ENCODE measurements at regions not wholly inside any gene's neighbourhood (a gene's known extent, or its start where the extent isn't known, plus 50 kb on each side); places are given as distances from the start of the nearest gene placed in this dataset.

GRCh38 chr2:22741216-22741615 lies 643.8 kb upstream of the KLHL29 start:
- no peak overlapping the region for H3K9ac ChIP-seq (ENCODE audit: low read depth in 1 of 3, low read length in 3 of 3)
- no peaks in the 10 kb centered on the region for H3K36me3 ChIP-seq (ENCODE audit: control insufficient read depth in 3 of 3, insufficient read depth in 3 of 3, low read length in 3 of 3)
- no peaks in the 10 kb centered on the region for H3K9me3 ChIP-seq (ENCODE audit: control insufficient read depth in 3 of 3, low read length in 3 of 3)
- no peaks in the 10 kb centered on the region for H3K27me3 ChIP-seq (ENCODE audit: control insufficient read depth in 3 of 3, insufficient read depth in 3 of 3, low read length in 3 of 3)
- no peak overlapping the region for H3K4me3 ChIP-seq (ENCODE audit: low read length in 3 of 3)
- H3K27ac ChIP-seq (ENCODE audit: low read depth, low read length), result no peak overlapping the region
- no peaks in the 10 kb centered on the region for H3K4me1 ChIP-seq (ENCODE audit: control insufficient read depth in 3 of 3, insufficient read depth in 3 of 3, low read length in 3 of 3)

- Histone ChIP-seq H3K9ac (ENCODE audit: low read depth in 1 of 3, low read length in 3 of 3) (no peak overlapping the region), H3K36me3 (ENCODE audit: control insufficient read depth in 3 of 3, insufficient read depth in 3 of 3, low read length in 3 of 3) (no peaks in the 10 kb centered on the region), H3K27me3 (ENCODE audit: control insufficient read depth in 3 of 3, insufficient read depth in 3 of 3, low read length in 3 of 3) (no peaks in the 10 kb centered on the region), H3K9me3 (ENCODE audit: control insufficient read depth in 3 of 3, low read length in 3 of 3) (no peaks in the 10 kb centered on the region), H3K4me3 (ENCODE audit: low read length in 3 of 3) (no peak overlapping the region), H3K27ac (ENCODE audit: low read depth, low read length) (no peak overlapping the region), H3K4me1 (ENCODE audit: control insufficient read depth in 3 of 3, insufficient read depth in 3 of 3, low read length in 3 of 3) (peaks cover 0 to 4% (median 0%) of the 10 kb centered on the region in 3 donors)
Measured at GRCh38 chr2:22748909-22749308, 636.1 kb upstream of the KLHL29 start.

DNA sequence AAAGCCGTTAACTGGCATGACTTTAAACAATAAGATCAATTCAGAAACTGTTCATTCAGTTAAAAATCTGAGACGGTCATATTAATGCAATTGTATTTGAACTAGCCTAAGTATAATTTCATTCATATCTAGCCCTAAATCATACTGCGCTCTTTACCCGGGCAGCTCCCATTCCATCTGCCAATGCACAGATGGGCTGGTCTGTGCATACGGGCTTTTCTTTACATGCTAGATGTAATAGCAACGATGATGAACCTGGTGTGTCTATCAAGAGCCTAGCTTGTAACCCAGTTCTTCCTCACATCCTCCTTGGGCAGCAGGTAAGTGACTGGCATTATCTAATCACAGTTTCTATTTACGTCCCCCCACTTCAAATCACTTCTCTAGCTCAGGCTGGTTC lies 631.5 kb upstream of the KLHL29 start:
- peaks cover 0 to 6% (median 0%) of the 10 kb centered on the region in 3 donors for H3K4me1 ChIP-seq (ENCODE audit: control insufficient read depth in 3 of 3, insufficient read depth in 3 of 3, low read length in 3 of 3)
- no peak overlapping the region for H3K9ac ChIP-seq (ENCODE audit: low read depth in 1 of 3, low read length in 3 of 3)
- H3K27me3 ChIP-seq (ENCODE audit: control insufficient read depth in 3 of 3, insufficient read depth in 3 of 3, low read length in 3 of 3), result no peaks in the 10 kb centered on the region
- no peak overlapping the region for H3K27ac ChIP-seq (ENCODE audit: low read depth, low read length)
- H3K9me3 ChIP-seq (ENCODE audit: control insufficient read depth in 3 of 3, low read length in 3 of 3), result no peaks in the 10 kb centered on the region
- no peak overlapping the region for H3K4me3 ChIP-seq (ENCODE audit: low read length in 3 of 3)
- no peaks in the 10 kb centered on the region for H3K36me3 ChIP-seq (ENCODE audit: control insufficient read depth in 3 of 3, insufficient read depth in 3 of 3, low read length in 3 of 3)

DNA sequence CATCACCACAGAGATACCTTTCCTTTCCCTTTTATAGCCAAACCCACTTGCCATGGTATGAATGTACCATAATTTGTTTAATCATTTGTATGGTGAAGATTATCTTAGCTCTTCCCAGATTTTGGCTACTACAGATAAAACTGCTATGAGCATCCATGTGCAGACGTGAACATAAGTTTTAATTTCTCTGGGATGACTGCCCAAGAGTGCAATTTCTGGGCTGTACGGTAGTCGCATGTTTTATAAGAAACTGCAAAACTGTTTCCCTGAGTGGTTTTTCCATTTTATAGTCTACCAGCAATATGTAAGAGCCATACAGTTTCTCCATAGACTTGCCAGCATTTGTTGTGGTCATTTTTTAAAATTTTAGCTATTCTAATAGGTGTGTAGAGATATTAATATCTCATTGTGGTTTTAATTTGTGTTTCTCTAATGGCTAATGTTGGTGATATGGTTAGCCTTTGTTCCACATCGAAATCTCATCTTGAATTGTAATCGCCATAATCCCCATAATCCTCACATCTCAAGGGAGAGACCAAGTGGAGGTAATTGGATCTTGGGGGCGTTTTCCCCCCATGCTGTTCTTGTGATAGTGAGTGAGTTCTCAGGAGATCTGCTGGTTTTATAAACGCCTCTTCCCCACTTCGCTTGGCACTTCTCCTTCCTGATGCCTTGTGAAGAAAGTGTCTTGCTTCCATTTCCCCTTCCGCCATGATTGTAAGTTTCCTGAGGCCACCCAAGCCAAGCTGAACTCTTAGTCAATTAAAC lies 628.5 kb upstream of the KLHL29 start:
- Histone ChIP-seq H3K4me1 (ENCODE audit: control insufficient read depth in 3 of 3, insufficient read depth in 3 of 3, low read length in 3 of 3) (peaks cover 0 to 6% (median 0%) of the 10 kb centered on the region in 3 donors), H3K4me3 (ENCODE audit: low read length in 3 of 3) (no peak overlapping the region), H3K27me3 (ENCODE audit: control insufficient read depth in 3 of 3, insufficient read depth in 3 of 3, low read length in 3 of 3) (no peaks in the 10 kb centered on the region), H3K36me3 (ENCODE audit: control insufficient read depth in 3 of 3, insufficient read depth in 3 of 3, low read length in 3 of 3) (no peaks in the 10 kb centered on the region), H3K27ac (ENCODE audit: low read depth, low read length) (no peak overlapping the region), H3K9ac (ENCODE audit: low read depth in 1 of 3, low read length in 3 of 3) (no peak overlapping the region), H3K9me3 (ENCODE audit: control insufficient read depth in 3 of 3, low read length in 3 of 3) (no peaks in the 10 kb centered on the region)

DNA sequence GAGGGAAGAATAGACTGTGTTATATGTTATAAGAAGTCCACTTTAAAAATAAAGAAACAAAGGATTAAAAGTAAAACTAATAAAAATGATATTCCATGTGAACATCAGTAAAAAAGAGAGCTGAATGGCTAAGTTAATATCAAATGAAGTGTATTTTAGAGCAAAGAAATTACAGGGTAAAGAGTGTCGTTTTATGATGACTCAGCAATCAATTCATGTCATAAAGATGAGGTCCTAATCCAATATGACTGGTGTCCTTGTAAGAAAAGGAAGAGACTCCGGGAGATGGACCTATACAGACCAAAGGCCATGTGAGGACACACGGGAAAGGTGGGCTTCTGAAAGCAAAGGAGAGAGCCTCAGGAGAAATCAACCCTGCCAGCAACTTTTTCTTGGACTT lies 615.5 kb upstream of the KLHL29 start:
- no peak overlapping the region for H3K4me3 ChIP-seq (ENCODE audit: low read length in 3 of 3)

DNA sequence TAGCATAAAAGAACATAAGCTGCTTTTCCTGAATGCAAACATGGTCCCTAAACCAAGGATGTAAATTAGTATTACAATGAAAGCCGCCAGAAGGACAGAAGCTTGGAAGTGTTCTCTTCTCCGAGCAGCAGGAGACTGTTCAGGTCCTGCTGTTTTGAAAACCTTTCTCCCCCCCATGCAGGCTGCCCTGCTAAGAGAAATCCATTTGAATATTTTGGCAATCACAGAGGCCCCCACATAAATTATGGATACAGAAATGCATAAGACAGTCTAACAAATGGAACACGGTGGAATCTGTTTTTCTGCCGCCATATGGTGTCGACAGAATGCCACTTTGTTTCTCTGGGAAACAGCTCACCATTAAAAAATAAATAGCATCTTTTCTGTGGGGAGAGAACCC lies 600.4 kb upstream of the KLHL29 start:
- Histone ChIP-seq H3K4me3 (ENCODE audit: low read length in 3 of 3) (no peak overlapping the region), H3K27me3 (ENCODE audit: control insufficient read depth in 3 of 3, insufficient read depth in 3 of 3, low read length in 3 of 3) (no peaks in the 10 kb centered on the region), H3K9ac (ENCODE audit: low read depth in 1 of 3, low read length in 3 of 3) (no peak overlapping the region), H3K9me3 (ENCODE audit: control insufficient read depth in 3 of 3, low read length in 3 of 3) (peaks cover 0 to 2% (median 0%) of the 10 kb centered on the region in 3 donors), H3K27ac (ENCODE audit: low read depth, low read length) (no peak overlapping the region), H3K4me1 (ENCODE audit: control insufficient read depth in 3 of 3, insufficient read depth in 3 of 3, low read length in 3 of 3) (no peaks in the 10 kb centered on the region), H3K36me3 (ENCODE audit: control insufficient read depth in 3 of 3, insufficient read depth in 3 of 3, low read length in 3 of 3) (no peaks in the 10 kb centered on the region)

More for the DNA sequence above, 615.5 kb upstream of the KLHL29 start:
- H3K9me3 ChIP-seq (ENCODE audit: control insufficient read depth in 3 of 3, low read length in 3 of 3), result no peaks in the 10 kb centered on the region
- no peak overlapping the region for H3K27ac ChIP-seq (ENCODE audit: low read depth, low read length)
- H3K4me1 ChIP-seq (ENCODE audit: control insufficient read depth in 3 of 3, insufficient read depth in 3 of 3, low read length in 3 of 3), result no peaks in the 10 kb centered on the region
- H3K27me3 ChIP-seq (ENCODE audit: control insufficient read depth in 3 of 3, insufficient read depth in 3 of 3, low read length in 3 of 3), result no peaks in the 10 kb centered on the region
- H3K36me3 ChIP-seq (ENCODE audit: control insufficient read depth in 3 of 3, insufficient read depth in 3 of 3, low read length in 3 of 3), result no peaks in the 10 kb centered on the region
- H3K9ac ChIP-seq (ENCODE audit: low read depth in 1 of 3, low read length in 3 of 3), result no peak overlapping the region

DNA sequence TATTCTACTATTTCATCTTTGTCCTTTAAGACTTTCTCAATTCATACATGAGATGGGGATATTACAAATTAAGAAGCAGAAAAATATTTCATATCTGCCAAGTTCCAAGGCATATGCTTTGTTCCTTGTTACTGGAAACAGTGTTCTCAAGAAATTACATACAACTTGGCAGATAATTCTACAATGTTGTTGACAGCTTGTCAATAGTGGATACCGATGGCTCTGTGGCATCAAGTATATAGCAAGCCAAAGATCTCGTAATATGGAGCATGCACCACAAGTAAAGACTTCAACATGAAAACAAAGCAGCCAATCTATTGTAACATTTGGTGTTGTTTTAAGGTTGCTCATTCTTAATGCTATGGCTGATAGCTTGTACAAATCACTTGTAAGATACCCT lies 598.2 kb upstream of the KLHL29 start:
- no peaks in the 10 kb centered on the region for H3K4me1 ChIP-seq (ENCODE audit: control insufficient read depth in 3 of 3, insufficient read depth in 3 of 3, low read length in 3 of 3)
- H3K27me3 ChIP-seq (ENCODE audit: control insufficient read depth in 3 of 3, insufficient read depth in 3 of 3, low read length in 3 of 3), result no peaks in the 10 kb centered on the region
- H3K9me3 ChIP-seq (ENCODE audit: control insufficient read depth in 3 of 3, low read length in 3 of 3), result peaks cover 0 to 2% (median 0%) of the 10 kb centered on the region in 3 donors
- no peak overlapping the region for H3K27ac ChIP-seq (ENCODE audit: low read depth, low read length)
- H3K9ac ChIP-seq (ENCODE audit: low read depth in 1 of 3, low read length in 3 of 3), result no peak overlapping the region
- no peak overlapping the region for H3K4me3 ChIP-seq (ENCODE audit: low read length in 3 of 3)
- no peaks in the 10 kb centered on the region for H3K36me3 ChIP-seq (ENCODE audit: control insufficient read depth in 3 of 3, insufficient read depth in 3 of 3, low read length in 3 of 3)

DNA sequence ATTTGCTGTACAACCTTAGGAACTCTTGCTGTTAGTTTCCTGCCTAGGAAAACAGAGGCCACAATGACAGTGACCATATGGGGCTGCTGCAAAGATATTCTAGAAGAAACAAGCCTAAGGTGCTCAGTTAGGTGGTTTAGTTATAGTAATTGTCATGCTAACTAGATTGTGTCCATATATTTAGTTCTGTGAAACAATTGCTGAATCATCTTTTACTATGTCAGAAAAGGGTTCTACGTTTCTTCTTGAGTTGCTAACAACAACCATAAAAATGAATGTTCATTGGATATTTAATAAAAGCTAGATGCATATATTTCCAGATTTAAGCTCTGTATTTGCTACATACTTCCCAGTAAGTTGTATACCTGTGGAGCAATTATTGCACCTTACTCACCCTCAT lies 597.2 kb upstream of the KLHL29 start:
- Histone ChIP-seq H3K4me3 (ENCODE audit: low read length in 3 of 3) (no peak overlapping the region), H3K27me3 (ENCODE audit: control insufficient read depth in 3 of 3, insufficient read depth in 3 of 3, low read length in 3 of 3) (no peaks in the 10 kb centered on the region), H3K4me1 (ENCODE audit: control insufficient read depth in 3 of 3, insufficient read depth in 3 of 3, low read length in 3 of 3) (no peaks in the 10 kb centered on the region), H3K36me3 (ENCODE audit: control insufficient read depth in 3 of 3, insufficient read depth in 3 of 3, low read length in 3 of 3) (no peaks in the 10 kb centered on the region), H3K9ac (ENCODE audit: low read depth in 1 of 3, low read length in 3 of 3) (no peak overlapping the region), H3K27ac (ENCODE audit: low read depth, low read length) (no peak overlapping the region), H3K9me3 (ENCODE audit: control insufficient read depth in 3 of 3, low read length in 3 of 3) (peaks cover 0 to 2% (median 0%) of the 10 kb centered on the region in 3 donors)

DNA sequence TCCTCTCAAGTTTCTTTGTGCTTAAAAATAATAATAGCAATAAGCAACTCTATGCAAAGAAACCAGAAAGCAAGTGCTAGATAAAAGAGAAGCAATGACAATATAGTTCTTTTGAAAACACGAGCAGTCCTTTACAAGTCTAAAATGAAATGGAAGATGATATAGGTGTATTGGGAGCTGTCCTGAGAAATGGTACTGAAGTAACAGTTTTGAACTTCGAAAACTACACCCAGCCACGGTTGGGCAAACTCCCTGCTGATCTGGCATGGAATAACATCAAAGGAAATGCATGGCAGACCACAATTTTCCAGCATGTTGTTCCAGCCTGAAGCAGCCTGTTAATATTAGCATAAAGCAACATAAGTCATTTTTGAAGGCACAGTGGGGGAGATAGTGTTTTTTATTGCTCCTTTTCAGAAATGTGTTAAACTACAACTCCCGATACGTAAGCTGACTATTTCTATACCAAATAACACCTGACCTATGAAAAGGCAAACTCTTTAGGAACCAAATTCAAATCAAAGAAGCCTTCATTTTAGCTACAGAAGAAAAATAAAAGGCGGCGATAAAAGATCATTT lies 596.1 kb upstream of the KLHL29 start:
- Histone ChIP-seq H3K9ac (ENCODE audit: low read depth in 1 of 3, low read length in 3 of 3) (no peak overlapping the region), H3K4me1 (ENCODE audit: control insufficient read depth in 3 of 3, insufficient read depth in 3 of 3, low read length in 3 of 3) (no peaks in the 10 kb centered on the region), H3K27ac (ENCODE audit: low read depth, low read length) (no peak overlapping the region), H3K9me3 (ENCODE audit: control insufficient read depth in 3 of 3, low read length in 3 of 3) (peaks cover 0 to 2% (median 0%) of the 10 kb centered on the region in 3 donors), H3K4me3 (ENCODE audit: low read length in 3 of 3) (no peak overlapping the region), H3K27me3 (ENCODE audit: control insufficient read depth in 3 of 3, insufficient read depth in 3 of 3, low read length in 3 of 3) (no peaks in the 10 kb centered on the region), H3K36me3 (ENCODE audit: control insufficient read depth in 3 of 3, insufficient read depth in 3 of 3, low read length in 3 of 3) (no peaks in the 10 kb centered on the region)

DNA sequence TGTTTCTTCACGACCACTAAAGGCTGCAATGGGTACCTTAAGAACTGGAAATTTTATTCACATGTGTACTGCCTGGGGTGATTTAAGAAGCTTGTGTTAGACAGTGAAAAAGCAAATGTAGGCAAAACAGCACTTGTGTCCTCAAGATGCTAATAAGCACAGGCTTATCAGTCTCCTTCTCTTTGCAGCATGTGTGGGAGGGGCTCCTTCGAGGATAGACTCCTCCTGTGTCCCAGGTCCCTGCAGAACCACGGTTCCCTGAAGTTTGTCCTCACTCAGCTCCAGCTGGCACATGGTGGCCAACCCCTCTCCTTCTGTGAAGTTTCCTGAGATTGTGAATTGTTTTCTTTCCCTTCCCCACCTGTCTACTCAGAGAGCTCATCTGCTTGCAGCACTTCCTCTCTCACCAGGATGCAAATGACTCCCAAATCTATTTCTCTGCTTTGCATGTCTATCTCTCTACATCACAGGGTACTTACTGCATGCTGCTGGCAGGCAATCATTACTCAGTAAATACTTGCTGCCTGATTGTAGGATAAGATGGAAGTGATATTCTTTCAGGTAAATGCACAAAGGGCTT lies 589.6 kb upstream of the KLHL29 start:
- H3K4me3 ChIP-seq (ENCODE audit: low read length in 3 of 3), result no peak overlapping the region
- no peaks in the 10 kb centered on the region for H3K27me3 ChIP-seq (ENCODE audit: control insufficient read depth in 3 of 3, insufficient read depth in 3 of 3, low read length in 3 of 3)

More for the DNA sequence above, 589.6 kb upstream of the KLHL29 start:
- Histone ChIP-seq H3K4me1 (ENCODE audit: control insufficient read depth in 3 of 3, insufficient read depth in 3 of 3, low read length in 3 of 3) (no peaks in the 10 kb centered on the region), H3K9me3 (ENCODE audit: control insufficient read depth in 3 of 3, low read length in 3 of 3) (no peaks in the 10 kb centered on the region), H3K9ac (ENCODE audit: low read depth in 1 of 3, low read length in 3 of 3) (no peak overlapping the region), H3K27ac (ENCODE audit: low read depth, low read length) (no peak overlapping the region), H3K36me3 (ENCODE audit: control insufficient read depth in 3 of 3, insufficient read depth in 3 of 3, low read length in 3 of 3) (no peaks in the 10 kb centered on the region)
